Peyer's patch (tissue), 4 donors: ENCODE measurements at regions not wholly inside any gene's neighbourhood (a gene's known extent, or its start where the extent isn't known, plus 50 kb on each side); places are given as distances from the start of the nearest gene placed in this dataset.

Experiments
- DNase-seq, 3 donors: peaks; one replicate each; pipeline ENCODE4 v3.0.0-alpha.2; 2017 to 2019
- H3K27ac ChIP-seq, 4 donors: fragments of 200-600 bp; sonication (generic); one replicate each; pipeline ENCODE4 v1.5.1; 2016 to 2019
- H3K27me3 ChIP-seq, 2 donors: fragments of 200-600 bp; sonication (generic); one replicate each; pipeline ENCODE4 v1.5.1; 2019
- H3K36me3 ChIP-seq, 3 donors: fragments of 200-600 bp; sonication (generic); one replicate each; pipeline ENCODE4 v1.5.1; 2016 to 2019
- H3K4me1 ChIP-seq, 4 donors: fragments of 200-600 bp; sonication (generic); one replicate each; pipeline ENCODE4 v1.5.1; 2016 to 2019
- H3K4me3 ChIP-seq, 4 donors: fragments of 200-600 bp; sonication (generic); 1 replicate in 3 of 4; 2 replicates in 1 of 4; pipeline ENCODE4 v1.5.1; 2016 to 2019; ENCODE audit warnings: mild to moderate bottlenecking in 1 of 4
- H3K9me3 ChIP-seq, 4 donors: fragments of 200-600 bp; sonication (generic); one replicate each; pipeline ENCODE4 v1.5.1; 2016 to 2019; ENCODE audit warnings: mild to moderate bottlenecking in 1 of 4
- CTCF ChIP-seq, 6 experiments: fragments of 450-650 bp in 4 of 6; fragments of 200-600 bp in 2 of 6; sonication (generic) in 1 of 6; IDR thresholded peaks; one replicate each; pipeline ENCODE4 v1.5.1; 2017 to 2019; ENCODE audit warnings: antibody characterized with exemption in 6 of 6, mild to moderate bottlenecking in 3 of 6, moderate library complexity in 1 of 6
- POLR2A ChIP-seq, 2 donors: fragments of 450-650 bp; IDR thresholded peaks; one replicate each; pipeline ENCODE4 v1.5.1; 2017; ENCODE audit warnings: antibody characterized with exemption in 2 of 2, mild to moderate bottlenecking in 2 of 2, moderate library complexity in 2 of 2

- no peaks in the 10 kb centered on the region for H3K36me3 ChIP-seq
- H3K4me1 ChIP-seq, result no peaks in the 10 kb centered on the region
- H3K27ac ChIP-seq, result no peak overlapping the region
- DNase-seq, result no peak
- H3K4me3 ChIP-seq, result no peak overlapping the region
- TF ChIP-seq POLR2A (IDR thresholded peaks at IDR 0.05), result no peak
- H3K9me3 ChIP-seq, result no peaks in the 10 kb centered on the region
- no peaks in the 10 kb centered on the region for H3K27me3 ChIP-seq
Observed at GRCh38 chr1:11388617-11389016, 90.3 kb upstream of the DISP3 start.

GRCh38 chr1:11391327-11391726, 87.6 kb upstream of the DISP3 start:
- no peak for DNase-seq
- no peaks in the 10 kb centered on the region for H3K27me3 ChIP-seq

GRCh38 chr1:11391886-11392285, 87.1 kb upstream of the DISP3 start:
- Histone ChIP-seq H3K4me1 (no peaks in the 10 kb centered on the region), H3K4me3 (no peak overlapping the region), H3K9me3 (no peaks in the 10 kb centered on the region), H3K27me3 (no peaks in the 10 kb centered on the region), H3K36me3 (no peaks in the 10 kb centered on the region), H3K27ac (no peak overlapping the region)
- TF ChIP-seq POLR2A (IDR thresholded peaks at IDR 0.05) (no peak), CTCF (IDR thresholded peaks at IDR 0.05) (no peak)
- no peak for DNase-seq

More at GRCh38 chr1:11391327-11391726, 87.6 kb upstream of the DISP3 start:
- no peak for TF ChIP-seq POLR2A (IDR thresholded peaks at IDR 0.05)
- TF ChIP-seq CTCF (IDR thresholded peaks at IDR 0.05), result no peak
- Histone ChIP-seq H3K9me3 (no peaks in the 10 kb centered on the region), H3K27ac (no peak overlapping the region), H3K36me3 (no peaks in the 10 kb centered on the region), H3K4me3 (no peak overlapping the region), H3K4me1 (no peaks in the 10 kb centered on the region)

GRCh38 chr1:11394592-11395245, 84.2 kb upstream of the DISP3 start:
- Histone ChIP-seq H3K27ac (no peak overlapping the region), H3K27me3 (no peaks in the 10 kb centered on the region), H3K4me3 (no peak overlapping the region), H3K36me3 (no peaks in the 10 kb centered on the region), H3K4me1 (no peaks in the 10 kb centered on the region), H3K9me3 (no peaks in the 10 kb centered on the region)
- no peak for TF ChIP-seq CTCF (IDR thresholded peaks at IDR 0.05)
- no peak for DNase-seq

GRCh38 chr1:11395616-11396015, 83.3 kb upstream of the DISP3 start:
- no peak overlapping the region for H3K4me3 ChIP-seq
- TF ChIP-seq CTCF (IDR thresholded peaks at IDR 0.05) (no peak), POLR2A (IDR thresholded peaks at IDR 0.05) (no peak)

GRCh38 chr1:11397151-11397901, 81.6 kb upstream of the DISP3 start:
- Histone ChIP-seq H3K27me3 (no peaks in the 10 kb centered on the region), H3K36me3 (no peaks in the 10 kb centered on the region), H3K27ac (no peak overlapping the region), H3K4me3 (no peak overlapping the region), H3K4me1 (no peaks in the 10 kb centered on the region), H3K9me3 (no peaks in the 10 kb centered on the region)
- DNase-seq, result no peak
- TF ChIP-seq CTCF (IDR thresholded peaks at IDR 0.05) (no peak), POLR2A (IDR thresholded peaks at IDR 0.05) (no peak)

More at GRCh38 chr1:11395616-11396015, 83.3 kb upstream of the DISP3 start:
- Histone ChIP-seq H3K27ac (no peak overlapping the region), H3K9me3 (no peaks in the 10 kb centered on the region), H3K4me1 (no peaks in the 10 kb centered on the region), H3K27me3 (no peaks in the 10 kb centered on the region), H3K36me3 (no peaks in the 10 kb centered on the region)
- DNase-seq, result no peak
